Vagina (tissue), 2 donors: ENCODE measurements at regions not wholly inside any gene's neighbourhood (a gene's known extent, or its start where the extent isn't known, plus 50 kb on each side); places are given as distances from the start of the nearest gene placed in this dataset.

Source experiments
- DNase-seq, 2 donors: peaks; one replicate each; pipeline ENCODE4 v3.0.0-alpha.2; 2017; ENCODE audit errors: extremely low spot score in 2 of 2
- H3K27ac ChIP-seq: fragments of 200-600 bp; sonication (generic); one replicate; pipeline ENCODE4 v1.5.1; 2019
- H3K27me3 ChIP-seq: fragments of 200-600 bp; sonication (generic); one replicate; pipeline ENCODE4 v1.5.1; 2019
- H3K36me3 ChIP-seq, 2 donors: fragments of 200-600 bp; sonication (generic); one replicate each; pipeline ENCODE4 v1.5.1; 2017 to 2019
- H3K4me1 ChIP-seq: fragments of 200-600 bp; sonication (generic); one replicate; pipeline ENCODE4 v1.5.1; 2019
- H3K4me3 ChIP-seq, 2 donors: fragments of 200-600 bp; sonication (generic); 1 replicate in 1 of 2; 2 replicates in 1 of 2; pipeline ENCODE4 v1.5.1; 2016 to 2019
- H3K9me3 ChIP-seq: fragments of 200-600 bp; sonication (generic); one replicate; pipeline ENCODE4 v1.5.1; 2019
- CTCF ChIP-seq, 3 experiments: fragments of 450-650 bp in 2 of 3; fragments of 200-600 bp in 1 of 3; sonication (generic) in 1 of 3; IDR thresholded peaks; one replicate each; pipeline ENCODE4 v1.5.1; 2017 to 2019; ENCODE audit warnings: antibody characterized with exemption in 3 of 3, mild to moderate bottlenecking in 2 of 3, moderate library complexity in 2 of 3
- POLR2A ChIP-seq, 2 donors: fragments of 450-650 bp; IDR thresholded peaks; one replicate each; pipeline ENCODE4 v1.6.1; 2017; ENCODE audit warnings: antibody characterized with exemption in 2 of 2, mild to moderate bottlenecking in 2 of 2, moderate library complexity in 2 of 2
- POLR2AphosphoS5 ChIP-seq, 2 donors: sonication (generic); formaldehyde crosslinking; IDR thresholded peaks; one replicate each; pipeline ENCODE4 v1.9.0; 2017; ENCODE audit warnings: antibody characterized with exemption in 2 of 2, mild to moderate bottlenecking in 2 of 2, low read depth in 1 of 2; ENCODE audit not compliant: insufficient read depth in 1 of 2
- intact Hi-C: fragments of 100-400 bp; cut with DNase I; formaldehyde crosslinking; loops from one replicate; pipeline ENCODE4 v1.15.1; 2023

DNA sequence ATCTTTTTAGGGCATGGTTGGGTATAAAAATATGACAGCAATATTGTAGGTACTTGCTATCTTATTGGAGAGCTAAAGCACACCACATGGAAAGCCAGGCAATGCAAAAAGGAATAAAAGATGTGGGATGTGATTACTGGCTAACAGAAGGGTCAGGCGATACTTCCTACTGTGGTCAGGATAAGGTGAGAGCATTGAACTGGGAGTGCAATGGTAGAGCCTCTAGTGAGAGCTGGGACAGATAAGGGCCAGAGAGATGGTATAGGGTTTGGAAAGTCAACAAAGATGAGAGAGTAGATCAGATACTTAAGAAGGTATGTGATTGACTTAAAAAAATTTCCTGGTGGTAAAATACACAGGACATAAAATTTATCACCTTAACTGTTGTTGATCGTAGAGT is 160.7 kb upstream of the MAN1A1 start:
- Histone ChIP-seq H3K27ac (no peak overlapping the region), H3K4me3 (no peak overlapping the region), H3K27me3 (no peaks in the 10 kb centered on the region), H3K9me3 (no peaks in the 10 kb centered on the region), H3K36me3 (no peaks in the 10 kb centered on the region), H3K4me1 (no peaks in the 10 kb centered on the region)
- intact Hi-C loops = no loop called here
- DNase-seq = no peak
- TF ChIP-seq CTCF (IDR thresholded peaks at IDR 0.05) (no peak), POLR2A (IDR thresholded peaks at IDR 0.05) (no peak), POLR2AphosphoS5 (IDR thresholded peaks at IDR 0.05; ENCODE audit: insufficient read depth in 1 of 2, low read depth in 1 of 2) (no peak)

- intact Hi-C loops = no loop called here
- no peak overlapping the region for H3K27ac ChIP-seq
- H3K9me3 ChIP-seq = no peaks in the 10 kb centered on the region
- no peaks in the 10 kb centered on the region for H3K36me3 ChIP-seq
- no peaks in the 10 kb centered on the region for H3K4me1 ChIP-seq
- no peak for DNase-seq
- TF ChIP-seq CTCF (IDR thresholded peaks at IDR 0.05) (no peak), POLR2AphosphoS5 (IDR thresholded peaks at IDR 0.05; ENCODE audit: insufficient read depth in 1 of 2, low read depth in 1 of 2) (no peak), POLR2A (IDR thresholded peaks at IDR 0.05) (no peak)
- H3K27me3 ChIP-seq = no peaks in the 10 kb centered on the region
- H3K4me3 ChIP-seq = no peak overlapping the region
Measured at GRCh38 chr6:119506631-119507174, 157.1 kb upstream of the MAN1A1 start.

DNA sequence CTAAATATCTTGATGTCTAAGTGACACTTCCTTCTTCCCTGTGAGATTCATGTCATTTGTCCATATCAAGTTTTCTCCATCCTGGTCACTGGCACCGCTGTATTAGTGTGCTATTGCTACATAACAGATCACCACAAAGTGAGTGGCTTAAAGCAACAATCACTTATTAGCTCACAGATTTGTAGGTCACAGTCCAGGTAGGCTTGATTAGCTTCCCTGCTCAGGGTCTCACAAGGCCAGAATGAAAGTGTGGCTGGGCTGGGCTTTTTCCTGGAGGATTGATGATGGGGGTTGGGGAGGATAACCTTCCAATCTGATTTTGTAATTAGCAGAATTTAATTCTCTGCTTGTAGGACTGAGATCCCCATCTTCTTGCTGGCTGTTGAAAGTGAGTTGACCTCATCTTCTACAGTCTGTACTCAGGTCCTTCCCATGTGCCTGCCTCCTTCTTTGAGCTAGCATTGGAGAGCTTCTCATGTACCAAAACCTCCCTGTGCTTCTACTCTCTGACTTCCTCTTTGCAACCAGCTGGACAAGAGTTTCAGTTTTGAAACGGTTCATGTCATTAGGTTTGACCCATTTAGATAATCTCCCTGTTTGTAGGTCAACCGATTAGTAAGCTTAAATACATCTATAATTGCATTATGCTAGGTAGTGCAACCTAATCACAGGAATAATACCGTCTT is 152.4 kb upstream of the MAN1A1 start:
- Histone ChIP-seq H3K4me1 (no peaks in the 10 kb centered on the region), H3K27ac (no peak overlapping the region), H3K9me3 (no peaks in the 10 kb centered on the region), H3K27me3 (no peaks in the 10 kb centered on the region), H3K36me3 (no peaks in the 10 kb centered on the region), H3K4me3 (no peak overlapping the region)
- intact Hi-C loops = no loop called here
- TF ChIP-seq POLR2A (IDR thresholded peaks at IDR 0.05) (no peak), POLR2AphosphoS5 (IDR thresholded peaks at IDR 0.05; ENCODE audit: insufficient read depth in 1 of 2, low read depth in 1 of 2) (no peak), CTCF (IDR thresholded peaks at IDR 0.05) (no peak)
- DNase-seq = no peak

- Histone ChIP-seq H3K4me1 (no peaks in the 10 kb centered on the region), H3K27me3 (no peaks in the 10 kb centered on the region), H3K27ac (no peak overlapping the region), H3K4me3 (no peak overlapping the region), H3K36me3 (no peaks in the 10 kb centered on the region), H3K9me3 (no peaks in the 10 kb centered on the region)
- intact Hi-C loops = no loop called here
- no peak for DNase-seq
- TF ChIP-seq CTCF (IDR thresholded peaks at IDR 0.05) = no peak
- TF ChIP-seq POLR2A (IDR thresholded peaks at IDR 0.05) = no peak
- TF ChIP-seq POLR2AphosphoS5 (IDR thresholded peaks at IDR 0.05; ENCODE audit: insufficient read depth in 1 of 2, low read depth in 1 of 2) = no peak
Measured at GRCh38 chr6:119499797-119500196, 150.2 kb upstream of the MAN1A1 start.

GRCh38 chr6:119497988-119498727 is 148.6 kb upstream of the MAN1A1 start:
- DNase-seq = no peak
- intact Hi-C loops = no loop called here
- Histone ChIP-seq H3K4me1 (peaks cover 3% of the 10 kb centered on the region), H3K9me3 (no peaks in the 10 kb centered on the region), H3K27me3 (no peaks in the 10 kb centered on the region), H3K27ac (no peak overlapping the region), H3K36me3 (no peaks in the 10 kb centered on the region), H3K4me3 (no peak overlapping the region)
- TF ChIP-seq CTCF (IDR thresholded peaks at IDR 0.05) = no peak
